ENCODE measurements at regions not wholly inside any gene's neighbourhood (a gene's known extent, or its start where the extent isn't known, plus 50 kb on each side); places are given as distances from the start of the nearest gene placed in this dataset.
A peak's percentile ranks its signal among the peaks of the same experiment; 100 is the strongest.

DNA sequence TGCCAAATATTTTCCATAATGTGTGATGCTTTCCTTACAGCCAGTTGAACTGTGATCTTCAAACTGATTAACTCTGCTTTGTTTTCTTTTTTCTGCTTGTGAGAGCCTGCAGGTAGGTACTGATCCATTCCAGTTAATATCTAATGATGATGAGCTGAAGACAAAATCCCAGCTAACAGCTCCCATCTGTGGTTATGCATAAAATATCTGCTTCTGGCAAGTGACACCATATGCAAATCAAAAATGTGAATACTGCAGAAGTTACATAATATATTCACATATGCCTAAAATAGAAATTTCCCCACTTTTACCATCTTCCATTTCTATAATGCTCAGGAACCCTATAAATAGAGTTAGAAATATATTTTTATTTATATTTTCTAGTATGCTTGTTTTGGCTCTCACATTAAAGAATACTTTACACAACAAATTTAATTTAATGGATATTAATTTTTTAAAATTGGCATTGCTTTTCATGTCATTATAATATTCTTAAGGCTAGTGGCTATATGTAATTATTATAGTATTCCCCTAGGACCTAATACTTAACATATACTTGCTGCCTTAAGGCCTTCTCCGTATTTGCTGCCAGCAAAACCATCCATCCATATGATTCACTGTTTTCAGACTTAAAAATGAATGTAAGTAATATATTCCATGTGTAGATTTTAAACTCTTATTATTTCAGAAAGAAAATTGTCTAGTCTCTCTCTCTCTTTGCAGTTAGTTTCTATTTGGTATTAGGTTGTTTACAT lies 83.8 kb downstream of the CCER1 start:
- Histone ChIP-seq H3K27ac (no peak overlapping the region), H3K4me3 (no peak overlapping the region), H3K9me3 (ENCODE audit: low read depth, low read length) (no peaks in the 10 kb centered on the region), H3K36me3 (ENCODE audit: insufficient read depth, low read length) (no peaks in the 10 kb centered on the region), H3K9ac (ENCODE audit: insufficient read length) (no peak overlapping the region)
- TF ChIP-seq EZH2 (IDR thresholded peaks at IDR 0.05) (no peak), POLR2AphosphoS5 (IDR thresholded peaks at IDR 0.05; ENCODE audit: borderline replicate concordance, low read depth, low read length) (no peak), FOXP2 (optimal IDR thresholded peaks at IDR 0.05; ENCODE audit: control extremely low read depth, extremely low read length, insufficient read depth) (no peak)
- DNase-seq (ENCODE audit: low read depth, low spot score), result no peak

- H3K36me3 ChIP-seq (ENCODE audit: insufficient read depth, low read length), result no peaks in the 10 kb centered on the region
- H3K9me3 ChIP-seq (ENCODE audit: low read depth, low read length), result no peaks in the 10 kb centered on the region
- H3K27ac ChIP-seq, result no peak overlapping the region
- H3K4me3 ChIP-seq, result no peak overlapping the region
- no peak for TF ChIP-seq POLR2AphosphoS5 (IDR thresholded peaks at IDR 0.05; ENCODE audit: borderline replicate concordance, low read depth, low read length)
- no peak for TF ChIP-seq EZH2 (IDR thresholded peaks at IDR 0.05)
- TF ChIP-seq FOXP2 (optimal IDR thresholded peaks at IDR 0.05; ENCODE audit: control extremely low read depth, extremely low read length, insufficient read depth), result no peak
- no peak for DNase-seq (ENCODE audit: low read depth, low spot score)
- H3K9ac ChIP-seq (ENCODE audit: insufficient read length), result no peak overlapping the region
Measured at GRCh38 chr12:90868626-90869025, 86.3 kb downstream of the CCER1 start.

DNA sequence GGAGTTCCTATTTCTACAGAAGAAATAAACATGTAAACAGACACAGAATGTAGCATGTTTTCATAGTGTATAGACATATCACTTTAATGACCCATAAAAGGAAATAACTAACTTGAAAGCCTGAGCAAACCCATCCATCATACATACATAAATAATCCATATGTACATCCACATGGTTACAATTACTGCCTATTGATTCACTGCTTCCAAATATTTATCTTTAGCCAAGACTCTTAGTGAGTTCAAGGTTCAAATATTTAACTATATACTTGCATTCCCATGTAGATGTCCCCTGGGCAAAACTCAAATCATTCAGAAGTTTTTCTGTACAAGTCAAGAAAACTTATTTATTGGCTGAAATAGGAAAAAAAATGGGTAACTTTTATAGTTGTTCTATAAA lies 95.4 kb downstream of the CCER1 start:
- Histone ChIP-seq H3K9me3 (ENCODE audit: low read depth, low read length) (no peaks in the 10 kb centered on the region), H3K36me3 (ENCODE audit: insufficient read depth, low read length) (no peaks in the 10 kb centered on the region), H3K9ac (ENCODE audit: insufficient read length) (no peak overlapping the region), H3K4me3 (no peak overlapping the region), H3K27ac (no peak overlapping the region)
- TF ChIP-seq EZH2 (IDR thresholded peaks at IDR 0.05), result no peak
- no peak for DNase-seq (ENCODE audit: low read depth, low spot score)

DNA sequence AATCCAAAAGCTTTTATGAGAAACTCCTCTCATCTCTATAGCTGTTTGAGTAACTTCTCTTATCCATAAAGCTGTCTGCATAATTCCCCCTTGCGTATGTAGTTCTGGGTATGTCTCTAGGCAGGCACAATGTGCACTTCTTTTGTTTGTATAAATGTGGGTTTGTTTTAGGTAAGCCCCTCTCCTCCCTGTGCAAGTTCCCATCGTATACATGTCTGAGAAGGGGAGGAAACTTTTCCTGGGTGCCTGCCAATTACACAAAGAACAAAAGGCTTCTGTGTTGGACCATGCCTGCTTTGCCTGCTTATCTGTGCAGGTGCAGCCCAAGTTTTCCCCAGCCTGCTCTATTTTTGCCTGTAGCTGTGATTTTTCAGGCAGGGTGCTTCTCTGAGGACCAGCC lies 96.7 kb downstream of the CCER1 start:
- Histone ChIP-seq H3K4me3 (no peak overlapping the region), H3K27ac (no peak overlapping the region), H3K9ac (ENCODE audit: insufficient read length) (no peak overlapping the region), H3K9me3 (ENCODE audit: low read depth, low read length) (no peaks in the 10 kb centered on the region), H3K36me3 (ENCODE audit: insufficient read depth, low read length) (no peaks in the 10 kb centered on the region)
- TF ChIP-seq POLR2AphosphoS5 (IDR thresholded peaks at IDR 0.05; ENCODE audit: borderline replicate concordance, low read depth, low read length) (no peak), FOXP2 (optimal IDR thresholded peaks at IDR 0.05; ENCODE audit: control extremely low read depth, extremely low read length, insufficient read depth) (no peak), EZH2 (IDR thresholded peaks at IDR 0.05) (no peak)
- DNase-seq (ENCODE audit: low read depth, low spot score), result no peak

- Histone ChIP-seq H3K4me3 (no peak overlapping the region), H3K27ac (no peak overlapping the region), H3K9me3 (ENCODE audit: low read depth, low read length) (no peaks in the 10 kb centered on the region), H3K36me3 (ENCODE audit: insufficient read depth, low read length) (no peaks in the 10 kb centered on the region), H3K9ac (ENCODE audit: insufficient read length) (no peak overlapping the region)
- no peak for TF ChIP-seq EZH2 (IDR thresholded peaks at IDR 0.05)
- no peak for TF ChIP-seq FOXP2 (optimal IDR thresholded peaks at IDR 0.05; ENCODE audit: control extremely low read depth, extremely low read length, insufficient read depth)
- no peak for TF ChIP-seq POLR2AphosphoS5 (IDR thresholded peaks at IDR 0.05; ENCODE audit: borderline replicate concordance, low read depth, low read length)
- DNase-seq (ENCODE audit: low read depth, low spot score), result no peak
Measured at GRCh38 chr12:90855534-90855933, 99.4 kb downstream of the CCER1 start.

DNA sequence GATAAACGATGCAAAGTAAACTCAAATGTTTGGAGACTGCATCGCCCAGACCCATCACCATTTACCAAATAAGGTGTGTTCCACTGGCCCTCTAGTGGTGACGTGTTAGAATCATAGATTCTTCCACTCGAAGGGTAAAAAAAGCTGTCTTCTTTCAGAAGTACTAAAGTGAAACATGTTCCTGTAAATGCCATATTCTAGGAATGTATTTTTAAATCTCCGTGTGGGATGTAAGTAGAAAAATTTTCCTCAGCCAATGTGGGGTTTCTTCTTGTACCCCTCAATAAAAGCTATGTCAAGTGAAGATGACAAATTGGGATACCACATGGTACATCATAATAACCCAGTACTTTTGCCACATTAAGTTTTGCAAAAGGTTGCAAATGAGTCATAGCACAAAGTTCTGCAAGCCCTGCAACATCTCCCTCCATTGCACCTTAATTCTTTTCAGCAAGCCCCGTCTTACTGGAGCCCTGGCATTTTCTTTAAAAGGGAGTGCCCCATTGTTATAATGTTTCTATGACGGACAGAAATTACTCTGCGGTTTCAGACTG lies 100.8 kb downstream of the CCER1 start:
- Histone ChIP-seq H3K9ac (ENCODE audit: insufficient read length) (no peak overlapping the region), H3K9me3 (ENCODE audit: low read depth, low read length) (no peaks in the 10 kb centered on the region), H3K27ac (no peak overlapping the region), H3K36me3 (ENCODE audit: insufficient read depth, low read length) (no peaks in the 10 kb centered on the region), H3K4me3 (peak overlapping the region; percentile 35; the same call in 1 of the 2 replicates)
- TF ChIP-seq POLR2AphosphoS5 (IDR thresholded peaks at IDR 0.05; ENCODE audit: borderline replicate concordance, low read depth, low read length), result no peak
- no peak for TF ChIP-seq FOXP2 (optimal IDR thresholded peaks at IDR 0.05; ENCODE audit: control extremely low read depth, extremely low read length, insufficient read depth)
- no peak for TF ChIP-seq EZH2 (IDR thresholded peaks at IDR 0.05)
- DNase-seq (ENCODE audit: low read depth, low spot score), result peak; percentile 37

DNA sequence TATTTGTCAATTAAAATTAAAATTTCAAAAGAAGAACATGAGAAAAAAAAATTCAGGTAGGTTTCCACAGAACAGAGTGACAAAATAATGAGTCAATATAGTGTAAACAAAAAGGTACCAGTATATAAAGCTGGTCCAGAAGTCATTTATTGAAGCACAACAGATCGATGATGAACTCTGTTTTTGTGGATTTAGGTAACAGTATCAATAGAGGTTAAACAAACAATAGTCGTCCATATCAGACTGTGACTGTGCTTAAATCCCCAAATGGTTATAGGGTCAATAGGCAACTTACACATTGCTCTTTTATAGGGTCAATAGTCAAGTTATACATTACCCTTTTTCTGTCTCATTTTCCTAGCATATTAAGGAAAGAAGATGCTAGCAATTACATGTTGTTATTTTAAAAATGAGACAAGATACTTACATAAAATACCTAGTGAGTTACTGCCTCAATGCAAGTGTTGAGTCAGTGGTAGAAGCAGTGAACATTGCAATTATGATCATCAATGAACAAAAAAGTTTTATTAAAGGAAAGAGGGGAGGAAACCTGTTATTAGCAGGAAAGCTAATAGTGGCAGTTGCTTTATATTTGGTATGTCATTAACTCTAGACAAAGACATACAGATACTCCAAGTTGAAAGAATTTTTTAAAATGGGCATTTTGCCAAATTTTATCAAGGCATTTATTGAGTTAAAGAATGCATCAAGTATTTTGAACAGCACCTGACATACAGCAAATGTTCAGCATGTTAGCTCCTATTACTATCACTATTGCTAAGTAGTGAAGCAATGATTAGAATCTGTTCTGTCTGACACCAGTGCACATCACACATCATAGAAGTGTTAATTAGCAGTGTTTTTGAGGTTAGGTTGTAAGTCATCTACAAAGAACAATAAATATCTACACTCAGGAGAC lies 102.9 kb downstream of the CCER1 start:
- H3K9me3 ChIP-seq (ENCODE audit: low read depth, low read length), result no peaks in the 10 kb centered on the region
- no peak for DNase-seq (ENCODE audit: low read depth, low spot score)
- H3K27ac ChIP-seq, result no peak overlapping the region
- no peak overlapping the region for H3K9ac ChIP-seq (ENCODE audit: insufficient read length)
- no peak overlapping the region for H3K4me3 ChIP-seq
- TF ChIP-seq EZH2 (IDR thresholded peaks at IDR 0.05), result no peak
- H3K36me3 ChIP-seq (ENCODE audit: insufficient read depth, low read length), result no peaks in the 10 kb centered on the region

- H3K4me3 ChIP-seq, result 0 out of 2 replicates have a peak overlapping the region, but pooled peaks have one; percentile 10
- H3K9me3 ChIP-seq (ENCODE audit: low read depth, low read length), result no peaks in the 10 kb centered on the region
- H3K9ac ChIP-seq (ENCODE audit: insufficient read length), result no peak overlapping the region
- no peak overlapping the region for H3K27ac ChIP-seq
- TF ChIP-seq EZH2 (IDR thresholded peaks at IDR 0.05), result no peak
- TF ChIP-seq POLR2AphosphoS5 (IDR thresholded peaks at IDR 0.05; ENCODE audit: borderline replicate concordance, low read depth, low read length), result no peak
- TF ChIP-seq FOXP2 (optimal IDR thresholded peaks at IDR 0.05; ENCODE audit: control extremely low read depth, extremely low read length, insufficient read depth), result no peak
- no peaks in the 10 kb centered on the region for H3K36me3 ChIP-seq (ENCODE audit: insufficient read depth, low read length)
- no peak for DNase-seq (ENCODE audit: low read depth, low spot score)
Measured at GRCh38 chr12:90842477-90842876, 112.5 kb downstream of the CCER1 start.
